ENCODE measurements at regions not wholly inside any gene's neighbourhood (a gene's known extent, or its start where the extent isn't known, plus 50 kb on each side); places are given as distances from the start of the nearest gene placed in this dataset.

- H3K27ac ChIP-seq (ENCODE audit: insufficient read depth, low read length) = no peak overlapping the region
These were observed 184.5 kb upstream of the TLE4 start for GRCh38 chr9:79387101-79387835.

GRCh38 chr9:79390077-79390698 is 181.6 kb upstream of the TLE4 start:
- H3K4me3 ChIP-seq (replicated peaks in 1 of 4; ENCODE audit: control extremely low read depth in 1 of 4, insufficient read depth in 1 of 4, low read depth in 3 of 4, low read length in 4 of 4) = no peak overlapping the region
- no peaks in the 10 kb centered on the region for H3K4me1 ChIP-seq (ENCODE audit: control insufficient read depth, extremely low read depth, insufficient read depth, low read length)
- H3K36me3 ChIP-seq (ENCODE audit: control insufficient read depth, insufficient read depth, low read length) = no peaks in the 10 kb centered on the region
- H3K9ac ChIP-seq (ENCODE audit: insufficient read depth, low read length) = no peak overlapping the region
- TF ChIP-seq CTCF (conservative IDR thresholded peaks at IDR 0.05 in 1 of 2, IDR thresholded peaks at IDR 0.05 in 1 of 2; ENCODE audit: low read depth in 1 of 2, low read length in 2 of 2) (no peak), EZH2 (IDR thresholded peaks at IDR 0.05; ENCODE audit: low read length, missing control alignments) (no peak)
- no peaks in the 10 kb centered on the region for H4K20me1 ChIP-seq (ENCODE audit: control insufficient read depth, extremely low read depth, insufficient read depth, low read length)
- no peaks in the 10 kb centered on the region for H3K27me3 ChIP-seq (ENCODE audit: control insufficient read depth, insufficient read depth, low read length)
- no peak overlapping the region for H2AFZ ChIP-seq (ENCODE audit: low read length)
- DNase-seq (ENCODE audit: low read depth in 2 of 2) = peak; percentile 25 to 77
- no peak overlapping the region for H3K4me2 ChIP-seq (ENCODE audit: extremely low read depth, insufficient read depth, low read length)
- H3K27ac ChIP-seq (ENCODE audit: insufficient read depth, low read length) = no peak overlapping the region
- H3K79me2 ChIP-seq (ENCODE audit: control insufficient read depth, insufficient read depth, low read length) = no peaks in the 10 kb centered on the region
- H3K9me3 ChIP-seq (ENCODE audit: control insufficient read depth, insufficient read depth, low read depth, low read length) = no peaks in the 10 kb centered on the region

More at GRCh38 chr9:79387101-79387835, 184.5 kb upstream of the TLE4 start:
- H3K4me1 ChIP-seq (ENCODE audit: control insufficient read depth, extremely low read depth, insufficient read depth, low read length) = no peaks in the 10 kb centered on the region
- no peaks in the 10 kb centered on the region for H3K9me3 ChIP-seq (ENCODE audit: control insufficient read depth, insufficient read depth, low read depth, low read length)
- no peaks in the 10 kb centered on the region for H4K20me1 ChIP-seq (ENCODE audit: control insufficient read depth, extremely low read depth, insufficient read depth, low read length)
- H3K27me3 ChIP-seq (ENCODE audit: control insufficient read depth, insufficient read depth, low read length) = no peaks in the 10 kb centered on the region
- DNase-seq (ENCODE audit: low read depth in 2 of 2) = peak in 1 of 2 donors; percentile 63
- no peak overlapping the region for H3K4me3 ChIP-seq (replicated peaks in 1 of 4; ENCODE audit: control extremely low read depth in 1 of 4, insufficient read depth in 1 of 4, low read depth in 3 of 4, low read length in 4 of 4)
- no peak overlapping the region for H2AFZ ChIP-seq (ENCODE audit: low read length)
- no peaks in the 10 kb centered on the region for H3K36me3 ChIP-seq (ENCODE audit: control insufficient read depth, insufficient read depth, low read length)
- no peaks in the 10 kb centered on the region for H3K79me2 ChIP-seq (ENCODE audit: control insufficient read depth, insufficient read depth, low read length)
- no peak for TF ChIP-seq EZH2 (IDR thresholded peaks at IDR 0.05; ENCODE audit: low read length, missing control alignments)
- no peak for TF ChIP-seq CTCF (conservative IDR thresholded peaks at IDR 0.05 in 1 of 2, IDR thresholded peaks at IDR 0.05 in 1 of 2; ENCODE audit: low read depth in 1 of 2, low read length in 2 of 2)
- H3K4me2 ChIP-seq (ENCODE audit: extremely low read depth, insufficient read depth, low read length) = no peak overlapping the region
- H3K9ac ChIP-seq (ENCODE audit: insufficient read depth, low read length) = no peak overlapping the region

- H3K79me2 ChIP-seq (ENCODE audit: control insufficient read depth, insufficient read depth, low read length) = no peaks in the 10 kb centered on the region
- no peaks in the 10 kb centered on the region for H3K36me3 ChIP-seq (ENCODE audit: control insufficient read depth, insufficient read depth, low read length)
- H3K4me1 ChIP-seq (ENCODE audit: control insufficient read depth, extremely low read depth, insufficient read depth, low read length) = no peaks in the 10 kb centered on the region
- H4K20me1 ChIP-seq (ENCODE audit: control insufficient read depth, extremely low read depth, insufficient read depth, low read length) = no peaks in the 10 kb centered on the region
- no peaks in the 10 kb centered on the region for H3K27me3 ChIP-seq (ENCODE audit: control insufficient read depth, insufficient read depth, low read length)
- H3K9me3 ChIP-seq (ENCODE audit: control insufficient read depth, insufficient read depth, low read depth, low read length) = no peaks in the 10 kb centered on the region
- H3K4me3 ChIP-seq (replicated peaks in 1 of 4; ENCODE audit: control extremely low read depth in 1 of 4, insufficient read depth in 1 of 4, low read depth in 3 of 4, low read length in 4 of 4) = no peak overlapping the region
- no peak overlapping the region for H3K9ac ChIP-seq (ENCODE audit: insufficient read depth, low read length)
- H2AFZ ChIP-seq (ENCODE audit: low read length) = no peak overlapping the region
- no peak overlapping the region for H3K27ac ChIP-seq (ENCODE audit: insufficient read depth, low read length)
- TF ChIP-seq EZH2 (IDR thresholded peaks at IDR 0.05; ENCODE audit: low read length, missing control alignments) = no peak
- no peak for TF ChIP-seq CTCF (conservative IDR thresholded peaks at IDR 0.05 in 1 of 2, IDR thresholded peaks at IDR 0.05 in 1 of 2; ENCODE audit: low read depth in 1 of 2, low read length in 2 of 2)
- DNase-seq (ENCODE audit: low read depth in 2 of 2) = no peak
- no peak overlapping the region for H3K4me2 ChIP-seq (ENCODE audit: extremely low read depth, insufficient read depth, low read length)
These were observed 180.7 kb upstream of the TLE4 start for GRCh38 chr9:79390781-79391770.
